GDM1 (cell line): ENCODE measurements at regions not wholly inside any gene's neighbourhood (a gene's known extent, or its start where the extent isn't known, plus 50 kb on each side); places are given as distances from the start of the nearest gene placed in this dataset.
A peak's percentile ranks its signal among the peaks of the same experiment; 100 is the strongest.

ENCODE experiments used
- DNase-seq: peaks from one replicate; lab custom pipeline; 2025; lab: John Stamatoyannopoulos, UW

DNA sequence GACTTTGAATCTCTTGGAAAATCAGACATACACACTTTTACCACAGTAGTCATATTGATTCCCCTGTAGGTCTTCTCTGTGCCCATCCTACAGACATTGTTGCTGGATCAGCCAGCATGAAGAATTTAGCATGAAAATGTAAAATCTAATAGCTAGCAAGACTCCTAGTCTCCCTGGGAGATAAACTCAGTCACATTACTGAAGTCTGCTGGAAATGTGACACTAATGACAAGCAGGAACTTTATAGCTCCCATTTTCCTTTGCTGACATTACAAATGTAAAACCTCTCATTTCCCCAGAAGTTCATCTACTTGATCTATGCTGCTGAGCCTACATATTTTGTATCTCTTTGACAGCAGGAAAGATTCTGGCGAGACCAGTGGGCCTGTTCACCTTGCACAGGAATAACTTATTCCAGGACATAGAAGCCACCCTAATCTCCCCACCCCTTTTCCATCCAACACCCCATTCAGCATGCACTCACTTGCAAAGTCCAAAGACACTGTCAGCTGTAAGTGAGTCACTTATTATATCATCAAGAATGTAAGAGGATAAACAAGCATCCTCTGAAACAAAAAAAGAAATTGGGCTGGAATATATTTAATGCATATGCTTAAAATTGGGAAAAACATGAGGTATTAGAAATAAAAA is 648.3 kb upstream of the PKDCC start:
- no peak for DNase-seq

DNA sequence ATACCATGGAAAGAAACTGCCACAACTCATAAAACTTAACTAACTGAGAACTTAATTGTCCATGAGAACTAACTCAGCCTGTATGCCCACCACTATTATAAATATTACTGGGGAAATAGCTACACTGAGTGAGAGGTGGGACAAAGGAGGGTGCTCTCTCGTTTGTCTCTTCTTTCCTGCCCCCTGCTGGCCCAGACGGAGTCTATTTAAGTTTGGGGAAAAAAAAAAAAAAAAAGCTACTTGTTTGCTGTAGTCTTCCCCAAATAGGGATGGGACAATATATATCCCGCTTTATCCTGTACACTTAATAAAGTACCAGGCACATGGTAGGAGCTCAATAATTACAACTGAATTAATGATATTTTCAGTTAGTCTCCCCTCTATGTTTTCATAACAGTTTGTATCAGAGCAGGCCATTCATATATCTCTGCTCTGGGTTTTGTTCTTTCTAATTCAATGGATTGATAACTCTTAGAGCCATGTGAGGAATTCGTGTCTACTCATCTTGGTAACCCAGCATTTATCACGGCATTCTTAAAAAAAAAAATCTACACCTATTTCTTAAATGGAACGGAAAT is 647.6 kb upstream of the PKDCC start:
- DNase-seq, result no peak

DNA sequence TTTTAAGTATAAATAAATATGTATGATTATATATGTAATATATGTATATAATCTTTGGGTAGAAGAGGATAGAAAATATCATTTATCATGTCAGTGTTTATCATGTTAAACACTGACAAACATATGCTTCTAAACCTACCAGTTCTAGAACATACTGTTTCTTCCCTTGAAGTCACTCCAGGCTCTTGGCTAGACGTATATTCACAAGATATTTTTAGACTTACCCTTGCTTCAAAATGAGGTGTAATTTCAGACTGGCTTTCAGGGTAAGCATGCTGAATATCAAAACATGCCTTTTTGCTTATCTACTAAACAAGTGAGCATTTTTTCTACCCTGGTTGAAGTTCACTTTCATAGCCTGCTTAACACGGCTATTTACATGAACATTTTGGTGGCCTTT is 642.4 kb upstream of the PKDCC start:
- DNase-seq, result no peak

DNA sequence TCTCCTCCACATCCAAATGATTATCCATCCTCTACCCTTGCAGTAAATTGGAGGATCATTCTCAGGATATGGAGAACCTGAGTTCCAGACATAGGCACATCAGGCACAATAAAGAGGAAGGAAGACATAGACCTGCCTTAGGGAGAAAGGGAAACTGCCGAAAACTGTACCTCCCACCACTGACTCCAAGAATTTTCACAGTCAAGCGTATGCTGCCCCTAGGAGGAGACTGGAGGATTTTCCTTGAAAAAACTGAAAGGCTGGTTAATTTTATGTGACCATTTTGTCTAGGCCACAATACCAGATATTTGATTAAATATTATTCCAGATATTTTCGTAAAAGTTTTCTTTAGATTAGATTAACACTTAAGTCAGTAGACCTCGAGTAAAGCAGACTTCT is 638.5 kb upstream of the PKDCC start:
- DNase-seq, result no peak

DNA sequence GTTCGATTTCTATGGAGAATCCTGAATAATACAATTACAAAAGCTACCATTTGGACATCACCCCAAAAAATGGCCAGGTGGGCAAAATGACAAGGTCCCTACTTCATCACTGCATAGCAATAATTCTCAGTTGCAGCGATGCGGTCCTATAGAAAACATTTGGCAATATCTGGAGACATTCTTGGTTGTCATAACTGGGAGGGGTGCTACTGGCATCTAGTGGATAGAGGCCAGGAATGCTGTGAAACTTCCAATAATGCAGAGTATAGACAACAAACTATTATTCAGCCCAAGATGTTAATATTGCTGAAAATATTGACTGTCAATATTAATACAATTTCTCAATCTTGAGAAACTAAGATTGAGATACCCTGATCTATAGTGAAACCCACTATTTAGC is 637.8 kb upstream of the PKDCC start:
- no peak for DNase-seq

DNA sequence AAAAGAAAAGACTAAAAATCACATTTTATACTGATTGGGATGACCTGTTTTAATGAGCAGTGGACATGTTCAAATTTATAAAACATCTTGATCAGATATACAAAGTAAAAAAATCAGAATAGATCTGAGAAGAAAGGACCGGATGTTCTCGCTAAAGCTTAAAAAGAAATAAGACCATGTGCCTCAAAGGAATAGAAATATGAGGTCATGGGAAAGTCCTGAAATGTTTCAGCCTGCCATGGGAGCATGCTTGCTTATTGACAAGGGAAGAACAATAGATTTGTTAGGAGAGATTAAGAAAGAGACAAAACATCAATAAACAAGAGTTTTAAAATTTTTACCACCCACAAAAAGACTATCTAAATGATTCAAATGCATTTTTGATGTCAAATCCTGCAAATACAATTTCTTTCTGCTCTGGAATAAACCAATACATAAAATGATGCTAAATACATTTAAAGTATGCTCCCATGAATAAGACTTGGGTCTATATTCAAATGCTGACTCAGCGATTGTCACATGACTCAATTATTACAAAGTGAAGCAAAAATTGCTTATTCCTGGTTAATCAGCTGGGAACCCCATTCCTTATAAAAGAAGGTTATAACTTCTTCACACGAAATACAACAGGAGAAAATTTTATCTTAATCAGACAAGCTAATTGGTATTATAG is 633.9 kb upstream of the PKDCC start:
- no peak for DNase-seq

DNA sequence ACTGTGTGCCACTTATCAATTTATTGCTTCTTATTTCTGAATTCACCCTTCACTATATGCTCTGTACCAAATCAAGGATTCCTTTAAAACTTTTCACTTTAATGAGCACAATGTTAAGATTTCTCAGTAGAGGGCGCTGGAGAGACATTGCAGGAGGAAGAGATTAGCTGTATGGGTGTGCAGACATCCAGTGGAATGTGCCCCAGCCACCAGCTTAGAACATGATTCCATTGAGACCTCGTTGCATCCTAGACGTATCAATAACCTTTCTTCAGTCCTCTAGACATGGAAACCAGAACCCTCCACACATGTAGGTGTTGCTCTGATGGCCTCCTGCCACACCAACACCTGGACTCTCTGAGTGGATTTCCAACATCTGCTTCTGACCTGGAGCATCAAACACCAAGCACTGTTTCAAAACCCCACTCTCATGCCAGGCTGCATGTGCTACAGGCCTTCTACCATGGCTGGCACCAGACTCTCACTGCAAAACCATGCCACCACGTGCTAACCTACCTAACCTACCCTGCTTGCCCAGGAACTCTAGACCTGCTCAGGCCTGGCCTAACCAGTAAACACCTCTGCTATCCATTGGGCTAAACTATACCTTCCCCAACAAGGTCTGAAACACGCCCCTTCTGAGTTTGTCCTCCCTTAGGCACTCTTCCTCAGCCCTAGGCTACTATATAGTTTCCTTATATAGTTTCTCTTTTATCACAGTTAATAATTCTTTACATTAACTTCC is 633.2 kb upstream of the PKDCC start:
- peak; percentile 24 for DNase-seq

DNA sequence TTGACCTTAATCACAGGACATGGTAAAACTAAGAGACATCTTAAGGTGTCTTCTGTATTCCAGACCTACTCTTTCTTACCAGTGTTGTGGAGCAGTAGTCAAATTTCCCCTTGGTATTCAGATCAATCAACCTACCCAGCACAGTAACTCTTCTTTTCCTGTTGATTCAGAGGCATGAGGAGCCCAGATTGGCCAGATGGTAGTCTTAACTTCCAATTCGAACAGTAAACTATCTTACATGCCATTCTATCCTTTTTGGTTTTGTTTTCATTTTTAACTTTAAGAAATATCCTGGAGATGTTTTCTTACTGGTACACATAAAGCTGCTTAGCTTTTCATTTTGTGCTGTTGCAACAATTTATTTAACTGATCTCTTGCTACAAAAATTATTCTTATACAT is 630.3 kb upstream of the PKDCC start:
- no peak for DNase-seq

DNA sequence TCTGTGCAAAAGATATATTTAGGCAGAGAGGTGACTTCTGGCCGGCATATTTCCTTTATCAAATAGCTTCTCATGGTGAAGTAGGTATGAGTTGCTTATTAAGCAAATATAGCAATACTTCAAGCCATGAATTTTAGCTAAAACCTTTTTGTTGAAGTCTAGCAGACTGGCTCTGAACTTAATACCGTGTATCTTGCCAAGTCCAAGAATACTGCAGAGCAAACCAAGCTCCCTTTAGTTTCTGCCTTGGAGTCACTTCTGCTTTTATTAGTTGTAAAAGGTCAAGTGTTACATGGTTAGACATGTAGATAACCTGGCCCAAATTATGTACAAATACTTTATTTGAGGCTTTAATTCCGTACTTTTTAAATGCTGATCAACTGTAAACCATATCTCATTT is 627.6 kb upstream of the PKDCC start:
- no peak for DNase-seq

DNA sequence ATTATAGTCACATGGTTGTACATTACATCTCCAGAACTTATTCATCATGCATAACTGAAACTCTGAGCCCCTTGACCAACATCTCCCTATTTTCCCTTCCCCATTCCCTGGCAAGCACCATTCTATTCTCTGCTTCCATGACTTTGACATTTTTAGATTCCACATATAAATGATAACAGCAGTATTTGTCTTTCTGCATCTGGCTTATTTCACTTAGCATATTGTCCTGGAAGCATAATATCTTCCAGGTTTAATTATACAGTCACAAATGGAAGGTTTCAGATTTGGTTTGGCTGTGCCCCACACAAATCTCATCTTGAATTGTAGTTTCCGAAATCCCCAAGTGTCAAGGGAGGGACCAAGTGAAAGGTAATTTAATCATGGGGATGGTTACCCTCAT is 626.9 kb upstream of the PKDCC start:
- no peak for DNase-seq

DNA sequence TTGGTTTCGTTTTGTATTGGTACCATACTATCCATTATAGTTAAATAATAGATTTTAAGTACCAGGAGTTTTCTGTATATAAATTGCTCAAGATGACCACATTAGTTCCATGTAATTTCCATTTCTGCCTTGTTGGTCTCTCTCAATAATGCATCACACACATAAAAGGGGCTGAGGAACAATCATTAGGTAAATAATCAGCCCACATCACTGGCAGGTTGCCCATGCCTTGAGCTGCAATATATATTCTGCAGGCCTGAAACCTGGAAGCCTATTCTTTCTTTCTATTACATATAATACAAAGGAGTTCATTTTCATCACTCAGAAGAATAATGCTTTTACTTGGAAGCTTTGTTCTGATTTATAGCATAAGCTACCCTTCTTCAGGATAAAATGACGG is 616.1 kb upstream of the PKDCC start:
- DNase-seq, result no peak

DNA sequence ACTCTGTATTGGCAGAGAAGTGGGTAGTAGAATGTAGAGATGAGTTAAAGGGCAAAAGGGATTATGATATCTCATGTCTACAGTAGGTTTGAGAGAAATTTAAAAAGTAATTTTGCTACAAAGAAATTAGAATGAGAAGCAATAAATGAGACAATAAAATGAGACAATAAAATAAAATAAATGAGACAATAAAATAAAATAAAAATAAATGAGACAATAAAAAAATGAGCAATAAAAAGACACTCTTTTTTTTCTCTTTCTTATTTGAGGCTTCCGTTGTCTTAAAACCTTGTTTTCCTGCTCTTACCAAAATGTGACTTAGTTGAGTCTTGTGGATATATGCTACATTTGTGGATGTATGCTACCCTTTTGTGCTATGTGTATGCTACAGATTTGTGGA is 615.4 kb upstream of the PKDCC start:
- DNase-seq, result no peak

DNA sequence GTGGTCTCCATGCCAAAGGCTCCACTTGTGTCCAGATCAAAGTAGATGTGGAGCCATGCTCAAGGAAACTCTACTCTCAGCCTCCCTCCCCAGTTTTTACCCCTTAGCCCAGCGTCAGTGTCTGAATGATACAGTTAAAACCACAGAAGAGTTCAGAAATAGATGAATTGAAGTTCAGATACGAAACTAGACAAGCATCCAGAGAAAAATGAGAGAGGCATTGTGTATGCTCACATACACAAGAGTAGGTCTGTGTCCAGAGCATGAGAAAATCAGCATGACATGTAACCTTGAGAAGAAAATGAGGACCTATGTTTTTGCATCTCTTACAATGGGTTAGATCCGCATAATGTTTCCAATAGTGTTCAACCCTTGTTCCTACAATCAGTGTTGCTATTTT is 612.8 kb upstream of the PKDCC start:
- no peak for DNase-seq

DNA sequence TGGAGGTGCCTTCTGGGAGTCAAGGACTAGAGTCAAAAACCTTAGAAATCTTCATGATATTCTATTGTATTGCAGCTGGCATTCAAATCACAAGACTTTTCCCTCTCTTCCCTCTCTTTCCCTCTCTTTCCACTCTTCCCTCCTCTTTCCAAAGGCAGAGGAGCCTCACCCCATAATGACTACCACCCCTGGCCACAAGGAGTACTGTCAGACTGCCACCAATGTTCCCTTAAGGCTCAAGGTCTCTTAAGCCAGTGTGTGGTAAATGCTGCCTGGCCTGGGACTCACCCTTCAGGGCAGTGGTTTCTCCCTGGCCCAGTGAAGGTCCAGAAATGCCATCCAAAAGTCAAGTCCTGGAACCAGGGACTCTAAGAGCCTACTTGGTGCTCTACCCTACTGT is 605.9 kb upstream of the PKDCC start:
- no peak for DNase-seq

DNA sequence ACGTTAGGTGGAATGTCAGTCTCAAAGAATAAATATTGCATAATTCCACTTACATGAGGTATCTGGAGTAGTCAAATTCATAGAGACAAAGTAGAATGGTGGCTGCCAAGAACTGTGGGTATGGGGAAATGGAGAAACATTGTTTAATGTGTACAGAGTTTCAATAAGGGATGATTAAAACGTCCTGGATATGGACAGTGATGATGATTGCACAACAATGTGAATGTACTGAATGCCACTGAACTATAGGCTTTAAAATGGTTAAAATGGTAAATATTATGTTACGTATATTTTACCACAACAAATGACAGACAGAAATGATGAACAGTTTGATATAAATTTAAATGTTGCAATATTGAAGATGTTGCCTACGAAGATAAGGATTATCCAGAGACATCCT is 602.0 kb upstream of the PKDCC start:
- no peak for DNase-seq

DNA sequence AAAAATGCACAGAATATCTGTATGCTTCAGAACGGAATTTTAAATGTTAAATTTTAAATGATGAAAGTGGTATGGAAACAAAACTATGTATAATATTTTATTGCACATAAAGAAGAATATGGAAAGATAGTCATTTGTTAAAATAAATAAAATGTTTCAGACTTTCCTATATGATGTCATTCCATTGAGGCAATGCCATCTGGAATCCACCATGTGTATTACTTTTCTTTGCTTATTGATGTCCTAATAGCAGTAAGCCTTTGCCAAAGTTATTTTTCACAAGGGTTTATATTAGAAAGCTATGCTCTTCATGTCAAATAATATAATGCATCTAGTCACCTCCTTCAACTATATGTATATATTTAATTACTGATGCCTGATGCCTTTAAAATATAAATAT is 601.6 kb upstream of the PKDCC start:
- DNase-seq, result no peak

DNA sequence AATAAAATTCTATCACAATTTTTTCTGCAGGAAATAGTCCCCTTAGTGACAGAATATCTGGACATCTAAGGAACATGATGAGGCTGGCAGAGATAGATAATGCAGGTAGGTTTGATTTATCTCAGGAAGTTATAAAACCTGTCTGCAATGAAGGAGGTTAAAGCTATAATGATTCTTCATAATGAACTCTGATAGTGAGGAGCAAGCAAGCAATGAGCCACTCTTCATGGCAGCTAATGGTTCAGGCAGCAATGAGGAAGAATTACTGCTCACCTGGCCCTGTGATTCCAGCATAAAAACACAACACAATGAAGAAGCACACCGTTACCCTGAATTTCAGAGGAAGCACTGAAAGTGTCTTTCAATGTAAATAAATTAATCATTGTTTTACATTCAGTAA is 599.6 kb upstream of the PKDCC start:
- DNase-seq, result no peak

DNA sequence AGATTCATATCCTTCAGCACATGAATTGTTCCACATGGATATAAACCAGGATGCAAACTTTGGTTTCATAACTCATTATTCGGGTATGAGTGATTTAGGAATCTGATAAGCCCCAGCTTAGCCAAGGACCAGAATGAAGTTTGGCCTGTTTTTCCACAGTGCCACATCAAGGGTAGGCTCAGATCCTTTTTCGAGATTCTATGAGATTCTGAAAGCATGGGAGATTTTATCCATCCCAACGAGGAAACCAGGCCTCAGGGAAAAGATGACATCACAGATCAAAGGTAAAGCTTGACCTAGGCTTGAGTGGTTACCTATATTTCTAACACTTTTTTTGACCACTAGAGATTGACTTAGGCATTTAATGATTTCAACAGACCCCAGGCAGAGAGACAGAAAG is 590.8 kb upstream of the PKDCC start:
- no peak for DNase-seq

DNA sequence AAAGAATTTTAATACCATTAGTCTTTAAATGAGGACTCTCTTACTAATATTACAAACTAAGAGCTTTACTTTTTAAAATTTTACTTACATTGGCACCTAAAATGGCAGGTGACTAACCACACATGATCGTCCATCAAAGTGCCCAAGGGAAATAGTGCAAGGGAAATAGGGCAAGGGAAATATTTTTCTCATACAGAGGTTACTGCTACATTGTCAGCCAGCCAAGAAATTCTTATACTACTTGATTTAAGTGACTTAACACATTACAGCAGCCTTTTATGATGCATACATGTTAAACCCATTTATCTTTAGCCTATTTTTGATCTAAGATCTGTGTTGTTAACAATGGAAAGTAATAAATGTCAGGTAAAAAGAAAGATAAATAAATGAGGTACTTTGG is 587.2 kb upstream of the PKDCC start:
- no peak for DNase-seq

DNA sequence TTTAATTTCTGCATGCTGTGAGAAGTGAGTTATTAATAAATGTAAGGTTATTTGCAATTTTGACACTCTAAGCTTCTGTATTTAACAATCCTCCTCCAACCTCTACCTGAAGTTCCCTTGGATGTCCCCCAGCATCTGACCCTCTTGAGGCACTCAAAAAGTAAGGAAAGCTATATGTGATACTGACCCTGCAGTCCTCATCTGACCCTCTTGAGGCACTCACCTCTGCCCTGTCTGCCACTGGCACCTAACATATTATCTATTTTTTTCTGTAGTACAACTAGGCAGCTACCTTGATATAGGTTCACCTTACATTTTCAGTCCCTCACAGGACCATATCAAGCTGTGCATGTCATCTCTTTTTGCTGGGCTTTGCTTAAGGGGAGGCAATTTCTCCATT is 583.4 kb upstream of the PKDCC start:
- no peak for DNase-seq

DNA sequence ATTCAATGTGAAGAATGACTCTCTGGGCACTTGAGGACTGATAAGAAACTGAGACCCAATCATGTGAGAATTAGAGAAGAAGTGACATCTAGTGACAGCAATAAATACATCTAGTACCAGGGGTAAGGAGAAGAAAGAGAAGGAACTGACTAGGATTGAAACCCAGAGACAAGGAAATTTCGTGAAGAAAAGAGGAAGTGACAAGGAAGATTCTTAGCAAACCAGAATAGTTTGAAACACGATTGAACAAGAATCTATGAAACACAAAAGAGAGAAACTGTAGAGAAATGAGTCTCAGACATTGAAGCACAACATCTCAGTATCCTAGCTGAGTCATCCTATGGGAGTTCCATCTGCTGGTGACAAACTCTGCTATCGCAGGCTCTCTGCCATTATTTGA is 571.9 kb upstream of the PKDCC start:
- DNase-seq, result no peak

DNA sequence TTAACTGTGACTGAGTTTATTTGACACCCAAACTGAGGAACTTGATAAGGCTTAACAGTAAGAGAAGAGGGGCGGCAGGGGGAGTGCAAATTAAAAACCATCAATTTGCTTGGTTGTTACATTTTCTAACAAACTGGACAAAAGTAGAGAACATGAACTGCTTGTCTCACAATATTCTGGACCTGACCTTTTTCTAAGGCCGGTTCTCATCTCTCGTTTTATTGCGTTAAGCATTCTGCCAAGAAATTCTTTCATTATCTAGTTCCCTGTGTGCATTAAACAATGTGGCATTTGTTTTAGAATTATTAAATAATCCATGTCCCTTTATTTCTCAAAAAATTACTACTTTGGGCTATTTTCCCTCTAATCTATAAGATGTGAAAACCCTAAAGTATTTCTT is 565.2 kb upstream of the PKDCC start:
- no peak for DNase-seq

DNA sequence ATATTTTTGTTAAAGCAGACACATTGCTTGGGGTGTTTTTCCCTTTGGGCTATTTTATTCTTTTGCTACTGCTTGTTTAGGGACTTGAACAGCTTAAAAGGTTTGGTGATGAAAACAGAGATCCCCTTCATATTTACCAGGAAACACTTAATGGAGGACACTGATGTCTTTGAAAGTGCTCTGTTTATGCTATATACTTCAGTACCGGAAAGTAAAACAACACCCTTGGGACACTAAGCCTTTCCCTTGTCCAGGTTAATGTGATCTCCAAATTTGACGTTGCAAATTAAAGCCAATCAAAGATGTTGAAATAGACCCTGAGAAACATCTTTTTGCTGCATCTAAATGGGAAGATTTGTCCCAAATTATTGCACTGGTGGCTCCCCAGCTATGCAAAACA is 564.6 kb upstream of the PKDCC start:
- no peak for DNase-seq
